ENCODE measurements at regions not wholly inside any gene's neighbourhood (a gene's known extent, or its start where the extent isn't known, plus 50 kb on each side); places are given as distances from the start of the nearest gene placed in this dataset.

DNA sequence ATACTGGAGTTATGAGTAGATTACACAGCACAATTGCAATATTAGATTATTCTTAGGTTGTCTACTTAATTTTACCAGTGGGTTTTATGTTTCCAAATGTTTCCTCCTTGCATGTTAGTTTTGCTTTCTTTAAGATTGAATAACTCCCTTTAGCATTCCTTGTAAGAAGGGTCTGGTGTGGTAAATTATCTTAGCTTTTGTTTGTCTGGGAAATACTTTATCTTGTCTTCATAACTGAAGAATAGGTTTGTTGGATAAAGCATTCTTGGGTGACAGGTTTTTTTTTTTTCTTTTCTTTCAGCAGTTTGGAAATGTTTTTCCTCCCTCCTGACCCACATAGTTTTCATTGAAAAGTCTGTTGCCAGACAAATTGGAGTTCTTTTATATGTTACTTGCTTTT lies 531.1 kb downstream of the ANXA1 start:
- DNase-seq = no peak

DNA sequence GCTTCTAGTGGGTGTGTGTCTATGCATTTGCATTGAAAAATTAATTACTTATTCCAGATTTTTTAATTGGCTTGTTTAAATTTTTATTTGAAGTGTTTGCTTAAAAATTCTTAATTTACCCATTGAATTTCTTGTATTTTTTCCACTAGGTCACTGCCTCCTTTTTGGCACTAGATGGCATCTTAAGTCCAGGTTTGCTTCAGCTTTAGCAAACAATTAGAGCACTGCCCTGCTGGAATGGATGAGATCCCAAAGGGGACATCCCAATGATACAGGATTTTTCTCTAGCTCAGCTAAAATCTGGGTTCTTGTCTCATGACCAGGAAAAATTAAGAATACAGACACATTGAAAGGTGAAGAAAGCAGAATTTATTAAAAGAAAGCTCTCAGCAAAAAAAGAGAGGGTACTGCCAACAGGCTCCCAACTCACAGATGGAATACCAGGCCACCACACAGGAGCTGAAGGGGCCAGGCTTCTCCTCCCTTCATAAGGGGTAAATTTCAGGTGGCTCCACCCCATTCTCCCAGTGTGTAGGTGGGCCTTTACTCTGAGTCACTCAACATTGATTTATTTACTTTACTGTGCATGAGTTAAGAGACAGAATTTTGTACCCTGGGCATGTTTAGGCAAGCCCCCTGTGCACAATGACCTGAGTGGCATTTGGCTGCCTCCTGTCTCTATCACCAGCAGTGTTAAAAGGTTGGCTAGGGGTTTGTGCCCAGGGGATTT lies 532.4 kb downstream of the ANXA1 start:
- no peak for DNase-seq

DNA sequence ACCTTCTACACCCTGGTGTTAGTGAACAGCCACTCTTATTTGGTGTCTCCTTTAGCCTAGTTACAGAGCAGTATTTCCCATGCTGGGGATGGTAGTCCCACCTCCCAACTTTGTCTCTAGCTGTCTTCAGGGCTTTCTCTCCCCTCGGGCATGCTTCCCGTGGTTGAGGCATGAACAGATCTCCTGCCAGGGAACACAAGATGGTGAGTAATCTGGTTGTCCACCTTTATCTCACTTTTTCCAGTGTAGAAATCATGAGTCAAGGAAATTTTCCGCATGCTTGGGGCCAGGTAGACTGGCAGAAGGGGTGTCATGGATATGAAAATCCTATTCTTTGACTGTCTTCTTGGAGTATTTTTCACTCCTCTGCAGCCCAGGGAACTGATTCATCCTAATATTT lies 532.9 kb downstream of the ANXA1 start:
- DNase-seq = no peak

DNA sequence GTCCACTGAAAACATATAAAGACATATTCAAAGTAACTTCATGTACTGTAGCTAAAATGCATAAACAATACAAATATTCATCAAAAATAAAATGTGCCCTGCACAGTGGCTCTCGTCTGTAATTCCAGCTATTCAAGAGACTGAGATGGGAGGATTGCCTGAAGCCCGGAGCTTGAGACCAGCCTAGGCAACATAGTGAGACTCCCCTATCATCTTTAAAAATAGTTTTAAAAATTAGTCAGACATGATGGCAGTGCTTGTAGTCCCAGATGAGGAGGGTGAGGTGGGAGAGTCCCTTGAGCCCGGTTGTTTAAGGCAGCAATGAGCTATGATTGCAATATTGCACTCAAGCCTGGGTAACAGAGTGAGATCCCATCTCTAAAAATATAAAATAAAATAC lies 534.1 kb downstream of the ANXA1 start:
- DNase-seq = no peak

DNA sequence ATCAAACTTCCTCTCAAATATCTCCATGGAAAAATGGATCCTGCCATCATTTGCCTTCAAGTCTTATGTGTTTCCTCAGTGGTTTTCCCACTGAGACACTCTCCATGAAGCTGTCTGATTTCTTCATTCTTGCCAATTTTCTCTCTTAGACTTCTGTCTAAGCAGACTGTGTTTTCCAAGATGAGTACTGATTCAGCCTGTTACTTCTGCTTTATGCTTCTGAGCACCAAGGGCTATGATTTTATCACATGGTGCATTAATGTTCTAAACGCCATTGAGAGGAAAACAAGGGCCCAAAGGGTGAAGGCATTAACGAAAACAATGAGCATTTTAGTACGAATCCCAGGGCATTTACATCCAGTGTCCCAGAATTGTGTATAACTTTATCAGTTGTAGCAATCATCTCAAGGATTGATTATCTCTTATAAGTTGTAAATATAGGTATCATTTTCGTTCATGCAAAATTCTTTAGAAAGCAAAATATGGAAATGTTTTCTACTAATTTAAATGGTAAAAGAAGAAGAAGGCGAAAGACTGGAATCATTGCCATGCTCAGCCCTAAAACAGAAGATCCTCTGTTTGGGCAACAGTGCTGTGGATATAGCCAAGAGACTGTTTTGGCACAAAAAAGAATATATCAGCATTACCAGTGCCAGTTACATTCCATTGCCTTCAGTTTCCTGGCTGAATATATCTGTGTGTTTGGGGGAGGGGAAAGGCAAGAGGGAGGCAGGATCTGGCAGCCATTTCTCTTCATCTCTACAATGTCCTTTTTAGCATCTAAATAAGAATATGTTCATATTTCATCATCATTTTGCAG lies 537.6 kb downstream of the ANXA1 start:
- DNase-seq = no peak

DNA sequence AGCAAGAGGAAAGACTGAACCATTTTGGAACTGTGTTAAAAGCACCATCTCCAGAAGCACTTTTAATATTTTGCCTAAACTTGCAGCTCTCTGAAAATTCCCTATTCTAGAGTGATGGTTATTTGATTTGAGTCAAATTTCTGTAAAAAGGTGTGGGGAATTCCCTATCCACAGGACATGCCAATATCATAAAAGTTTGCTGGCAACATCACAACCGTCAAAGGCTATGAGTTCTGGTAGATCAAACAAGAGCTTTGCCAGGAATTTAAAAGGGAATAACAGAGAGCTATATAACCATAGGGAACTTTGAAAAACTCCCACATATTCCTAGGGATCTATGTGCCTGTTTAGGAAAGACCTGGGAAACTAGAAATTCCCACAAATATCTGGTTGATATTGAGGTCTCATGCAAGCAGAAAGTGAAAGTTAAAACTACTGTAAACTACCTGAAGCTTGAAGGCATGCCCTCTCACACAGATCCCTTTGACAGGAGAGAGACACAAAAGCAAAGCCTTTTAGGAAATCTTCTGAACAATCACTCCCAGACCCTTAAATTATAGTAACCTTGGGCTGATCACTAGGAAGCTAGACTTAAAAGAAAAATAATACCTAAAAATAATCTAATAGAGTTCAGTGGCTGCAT lies 549.9 kb downstream of the ANXA1 start:
- DNase-seq = no peak

DNA sequence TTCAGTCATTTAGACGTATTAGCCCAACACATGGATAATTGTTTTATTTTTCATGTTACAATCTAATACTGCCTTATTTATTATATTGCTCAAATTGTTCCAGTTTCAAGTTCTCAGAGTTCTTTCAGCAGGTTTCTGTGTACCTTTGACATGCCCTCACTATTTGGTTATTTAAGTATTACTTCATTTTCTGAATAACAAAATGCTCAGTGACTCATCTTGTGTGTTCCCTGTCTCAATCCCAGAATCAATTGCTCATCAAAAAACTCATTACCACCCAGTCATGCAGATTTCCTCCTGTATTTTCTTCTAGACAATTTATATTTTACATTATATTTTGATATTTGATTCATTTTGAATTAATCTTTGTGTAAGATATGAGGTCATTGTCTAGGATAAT lies 562.6 kb downstream of the ANXA1 start:
- DNase-seq = no peak

DNA sequence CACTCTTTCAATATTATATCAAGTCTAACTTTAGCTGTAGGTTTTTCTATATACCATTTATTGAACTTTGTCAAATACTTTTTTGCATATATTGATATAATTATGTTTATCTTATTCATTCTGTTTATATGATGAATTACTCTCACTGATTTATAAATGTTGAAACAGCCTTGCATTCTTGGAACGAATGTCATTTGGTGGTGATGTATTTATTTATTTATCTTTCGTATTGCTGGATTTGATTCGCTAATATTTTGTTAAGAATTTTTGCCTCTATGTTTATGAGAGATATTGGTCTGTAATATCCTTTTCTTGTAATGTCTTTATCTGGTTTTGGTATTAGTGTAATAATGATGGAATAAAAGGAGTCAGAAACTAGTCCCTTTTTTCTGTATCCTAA lies 563.9 kb downstream of the ANXA1 start:
- no peak for DNase-seq

DNA sequence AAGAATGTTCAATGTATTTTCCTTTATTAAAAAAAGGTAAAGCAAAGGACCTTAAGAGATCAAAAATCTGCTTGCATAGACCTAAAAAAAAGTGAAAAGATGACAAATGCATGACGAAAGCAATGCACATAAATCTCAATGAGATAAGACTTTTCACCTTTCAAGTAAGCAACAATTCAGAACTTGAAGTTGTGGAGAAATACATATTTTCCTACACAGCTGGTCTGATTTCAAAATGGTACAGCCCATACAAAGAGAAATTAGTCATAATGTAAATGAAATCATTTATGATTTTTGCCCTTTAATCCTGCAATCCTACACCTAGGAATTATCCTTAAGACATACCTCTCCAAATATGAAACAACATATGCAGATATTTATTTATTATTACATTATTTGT lies 568.0 kb downstream of the ANXA1 start:
- DNase-seq = no peak

DNA sequence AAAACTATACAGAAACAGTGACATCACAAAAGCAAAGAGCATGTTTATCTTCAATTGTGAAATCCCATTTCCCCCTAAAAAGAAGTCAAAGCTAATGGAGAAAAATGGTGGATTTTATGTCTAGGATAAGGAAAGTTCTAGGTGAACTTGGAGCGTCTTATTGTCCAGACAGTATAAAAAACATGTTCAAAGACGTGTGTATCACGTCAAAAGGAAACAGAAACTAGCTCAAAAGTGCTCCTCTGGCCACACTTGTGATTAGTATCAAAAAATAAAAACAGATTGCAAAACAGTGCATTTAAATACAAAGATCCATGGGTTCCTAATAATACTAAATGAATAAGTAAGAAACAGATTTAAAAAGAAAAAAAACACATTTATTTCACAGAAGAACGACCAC lies 568.9 kb downstream of the ANXA1 start:
- DNase-seq = no peak

DNA sequence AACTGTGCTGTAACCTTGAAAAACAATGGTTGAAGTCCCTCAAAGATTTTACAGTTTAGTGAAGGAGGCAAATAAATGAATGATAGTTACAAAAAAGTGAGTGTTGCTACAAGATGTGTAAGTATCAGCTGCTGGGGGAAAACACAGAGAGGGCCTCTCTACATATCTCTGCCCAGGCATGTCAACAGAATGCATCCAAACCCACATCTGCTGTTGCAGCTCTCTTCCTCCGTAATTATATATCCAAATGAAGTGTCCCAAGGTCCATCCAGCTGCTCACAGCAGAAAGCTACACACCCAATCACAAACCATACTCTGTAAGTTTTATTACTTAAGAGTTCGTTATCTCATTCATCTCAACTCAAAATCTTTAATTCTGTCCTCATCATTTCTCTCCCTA lies 584.6 kb downstream of the ANXA1 start:
- no peak for DNase-seq

DNA sequence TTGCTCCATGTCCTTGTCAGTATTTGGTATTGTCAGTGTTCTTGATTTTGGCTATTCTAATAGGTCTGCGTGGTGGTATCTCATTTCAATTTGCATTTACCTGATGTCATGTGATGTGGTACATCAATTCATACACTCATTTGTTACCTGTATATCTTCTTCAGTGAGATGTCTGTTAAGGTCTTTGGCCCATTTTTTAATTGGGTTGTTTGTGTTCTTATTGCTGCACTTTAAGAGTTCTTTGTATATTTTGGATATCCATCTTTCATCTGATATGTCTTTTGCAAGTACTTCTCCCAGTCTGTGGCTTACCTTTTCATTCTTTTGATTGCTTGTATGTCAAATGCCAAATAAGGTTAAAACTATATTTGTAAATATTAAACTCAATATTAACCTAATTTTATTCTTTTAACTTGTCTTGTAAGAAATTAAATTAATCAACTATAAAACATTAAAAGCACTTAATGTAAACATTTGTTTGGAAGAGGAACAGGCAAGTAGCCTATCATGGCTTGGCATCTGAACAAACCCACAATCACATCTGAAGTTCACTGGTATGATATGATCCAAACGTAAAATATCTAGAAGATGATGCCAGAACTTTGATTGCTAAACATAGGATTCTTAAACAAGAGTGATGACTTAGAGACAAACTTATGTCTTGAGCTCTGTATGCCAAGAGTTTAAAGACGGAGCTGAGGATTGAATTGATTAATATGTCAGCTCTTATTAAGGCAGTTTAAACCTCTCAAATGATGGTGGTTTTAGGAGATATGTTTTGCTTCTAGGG lies 587.3 kb downstream of the ANXA1 start:
- DNase-seq = no peak

DNA sequence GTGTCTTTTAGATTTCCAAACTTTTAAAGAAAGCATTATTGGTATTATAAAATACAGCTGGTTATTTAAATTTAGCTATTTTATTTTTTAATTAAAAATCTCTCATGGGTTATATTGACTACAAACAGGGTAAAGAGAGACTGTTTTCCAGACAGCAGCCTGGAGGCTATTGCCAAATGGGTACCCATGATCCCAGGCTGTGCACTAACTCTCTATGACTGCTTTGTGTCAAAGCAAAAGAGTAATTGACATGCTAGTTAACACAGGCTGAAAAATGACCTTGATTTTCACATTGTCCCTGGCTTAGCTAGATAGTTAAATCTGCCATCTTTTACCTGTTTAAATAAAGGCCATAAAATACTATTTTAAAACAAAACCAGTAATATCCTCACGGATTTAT lies 589.7 kb downstream of the ANXA1 start:
- DNase-seq = peak; percentile 14

DNA sequence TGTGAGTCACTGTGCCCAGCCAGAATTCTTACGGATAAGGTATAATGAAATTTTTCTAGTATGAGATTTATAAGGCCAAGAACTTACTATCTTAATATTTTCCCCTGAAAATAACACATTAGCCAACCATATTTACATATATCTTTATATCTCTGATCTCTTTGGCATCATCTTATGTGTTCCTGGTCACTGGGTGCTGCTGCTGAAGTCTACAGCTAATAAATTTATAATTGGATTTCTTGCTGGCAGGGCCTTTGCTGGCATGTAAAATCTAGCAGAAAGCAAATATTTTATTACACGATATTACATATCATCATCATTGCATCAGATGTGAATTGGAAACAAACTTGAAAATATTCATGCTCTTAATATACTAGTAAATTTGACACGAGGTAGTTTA lies 590.7 kb downstream of the ANXA1 start:
- no peak for DNase-seq

DNA sequence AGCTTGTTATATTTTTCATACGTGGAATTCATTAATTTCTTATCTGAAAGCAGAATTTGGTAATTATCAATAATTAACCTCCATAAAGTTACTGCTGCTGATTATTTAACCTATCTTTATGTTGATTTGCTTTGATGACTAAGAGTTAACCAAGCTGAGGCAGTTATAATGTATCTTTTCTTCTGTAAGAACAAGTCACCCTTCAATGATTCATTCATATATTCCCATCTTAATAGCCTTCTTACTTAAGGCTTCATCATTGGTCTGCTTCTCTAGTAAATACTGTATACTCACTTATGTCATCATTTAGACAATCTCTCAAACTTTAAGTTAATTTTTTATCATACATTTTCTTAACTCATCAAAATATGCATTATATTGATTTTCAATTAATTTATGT lies 592.2 kb downstream of the ANXA1 start:
- no peak for DNase-seq

DNA sequence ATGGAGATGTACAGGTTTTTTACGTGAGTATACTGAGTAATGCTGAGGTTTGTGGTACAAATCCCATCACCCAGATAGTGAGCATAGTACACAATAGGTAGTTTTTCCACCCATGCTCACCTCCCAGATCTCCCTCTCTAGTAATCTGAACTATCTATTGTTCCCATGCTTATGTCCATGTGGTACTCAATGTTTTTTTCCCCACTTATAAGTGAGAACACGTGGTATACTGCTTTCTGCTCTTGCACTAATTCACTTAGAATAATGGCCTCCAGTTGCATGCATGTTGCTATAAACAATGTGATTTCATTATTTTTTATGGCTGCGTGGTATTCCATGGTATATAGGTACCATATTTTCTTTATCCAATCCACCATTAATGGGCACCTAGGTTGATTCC lies 593.9 kb downstream of the ANXA1 start:
- DNase-seq = no peak

DNA sequence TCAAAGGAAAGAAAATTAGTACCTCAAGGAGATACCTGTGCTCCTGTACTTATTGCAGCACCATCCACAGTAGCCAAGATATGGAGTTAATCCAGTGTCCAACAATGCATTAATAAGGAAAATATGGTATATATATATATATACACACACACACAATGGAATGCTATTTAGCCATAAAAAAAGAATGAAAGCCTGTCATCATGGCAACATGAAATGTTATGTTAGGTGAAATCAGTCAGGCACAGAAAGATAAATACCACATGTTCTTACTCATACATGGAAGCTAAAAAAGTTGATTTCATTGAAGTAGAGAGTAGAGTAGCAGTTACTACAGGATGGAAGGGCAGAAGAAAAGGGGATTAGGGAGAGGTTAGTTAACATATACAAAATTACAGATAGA lies 601.5 kb downstream of the ANXA1 start:
- DNase-seq = no peak

DNA sequence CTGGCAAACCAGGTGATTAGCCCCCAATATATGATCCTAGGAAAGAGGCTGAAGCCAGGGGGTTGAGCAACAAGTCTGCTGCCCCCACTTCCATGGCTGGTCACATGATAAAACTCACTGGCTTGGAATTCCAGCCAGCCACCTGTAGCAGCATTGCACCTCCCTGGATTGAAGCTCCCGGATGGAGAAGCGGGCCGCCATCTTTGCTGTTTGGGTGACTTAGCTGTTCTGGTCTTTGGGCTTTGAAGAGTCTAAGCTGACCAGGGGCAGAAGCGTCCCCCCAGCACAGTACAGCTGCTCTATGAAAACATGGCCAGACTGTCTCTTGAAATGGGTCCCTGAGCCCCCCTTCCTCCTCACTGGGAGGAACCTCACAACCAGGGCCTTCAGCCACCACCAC lies 610.2 kb downstream of the ANXA1 start:
- no peak for DNase-seq

DNA sequence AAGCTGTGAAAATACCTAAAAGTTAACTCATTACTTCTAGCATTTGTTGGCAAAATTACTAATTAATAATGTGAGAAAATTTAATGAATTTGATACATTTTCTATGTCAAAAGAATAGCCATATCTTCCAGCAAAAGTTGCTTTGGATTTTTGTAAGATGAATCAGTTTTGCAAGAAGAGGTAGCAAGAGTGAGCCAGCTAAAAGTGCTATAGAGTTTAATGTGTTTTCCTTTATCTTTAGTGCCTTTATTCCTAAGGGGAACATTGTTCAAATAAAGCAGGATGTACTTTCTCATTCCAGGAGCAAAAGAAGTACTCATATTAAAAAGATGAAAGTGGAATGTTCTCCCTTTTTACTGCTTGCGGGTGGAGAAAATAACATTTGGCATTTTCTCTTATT lies 622.2 kb downstream of the ANXA1 start:
- no peak for DNase-seq

DNA sequence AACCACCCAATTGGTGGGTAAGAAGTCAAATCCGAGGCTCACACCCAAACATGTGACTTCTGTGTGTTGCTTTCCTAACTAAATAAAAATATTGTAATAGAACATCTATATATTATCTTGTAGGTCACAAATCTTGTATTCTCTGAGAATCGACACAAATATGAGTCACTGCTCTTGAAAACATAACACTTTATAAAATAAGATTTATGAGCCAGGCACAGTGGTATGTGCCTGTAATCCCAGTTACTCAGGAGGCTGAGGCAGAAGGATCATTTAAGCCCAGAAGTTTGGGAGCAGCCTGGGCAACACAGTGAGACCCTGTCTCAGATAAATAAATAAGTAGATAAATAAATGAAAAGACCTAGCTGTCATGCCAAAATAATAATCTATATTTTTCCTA lies 624.1 kb downstream of the ANXA1 start:
- DNase-seq = no peak

DNA sequence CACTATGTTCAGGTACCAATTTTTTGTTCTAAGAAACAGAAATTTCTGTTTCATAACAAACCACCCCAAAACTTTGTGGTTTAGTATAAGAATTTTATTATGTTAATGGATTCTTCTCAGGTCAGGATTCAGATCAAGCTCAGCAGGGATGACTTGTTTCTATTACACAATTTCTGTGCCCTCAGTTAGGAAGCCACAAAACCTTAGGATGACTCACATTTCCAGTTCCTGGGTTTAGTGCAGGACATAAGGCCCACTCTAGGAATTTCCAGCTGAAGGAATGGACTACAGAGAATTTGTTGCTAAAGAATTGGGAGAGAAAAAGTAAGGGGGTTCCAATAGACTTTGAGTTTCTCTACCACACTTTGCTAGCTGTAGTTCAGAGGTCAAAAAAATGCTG lies 629.3 kb downstream of the ANXA1 start:
- DNase-seq = no peak

DNA sequence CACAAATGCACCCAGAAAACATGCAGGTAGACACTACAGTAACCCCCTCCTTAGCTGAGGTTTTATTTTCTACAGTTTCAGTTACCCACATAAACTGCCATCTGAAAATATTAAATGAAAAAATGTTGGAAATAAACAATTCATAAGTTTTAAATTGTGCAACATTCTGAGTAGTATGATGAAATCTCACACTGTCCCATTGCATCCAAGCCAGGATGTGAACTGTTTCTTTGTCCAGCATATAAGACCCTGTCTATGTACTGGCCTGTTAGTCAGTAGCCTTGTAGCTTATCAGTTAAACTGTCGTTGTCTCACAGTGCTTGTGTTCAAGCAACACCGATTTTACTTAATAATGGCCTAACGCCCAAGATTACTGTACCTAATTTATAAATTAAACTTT lies 630.5 kb downstream of the ANXA1 start:
- no peak for DNase-seq

DNA sequence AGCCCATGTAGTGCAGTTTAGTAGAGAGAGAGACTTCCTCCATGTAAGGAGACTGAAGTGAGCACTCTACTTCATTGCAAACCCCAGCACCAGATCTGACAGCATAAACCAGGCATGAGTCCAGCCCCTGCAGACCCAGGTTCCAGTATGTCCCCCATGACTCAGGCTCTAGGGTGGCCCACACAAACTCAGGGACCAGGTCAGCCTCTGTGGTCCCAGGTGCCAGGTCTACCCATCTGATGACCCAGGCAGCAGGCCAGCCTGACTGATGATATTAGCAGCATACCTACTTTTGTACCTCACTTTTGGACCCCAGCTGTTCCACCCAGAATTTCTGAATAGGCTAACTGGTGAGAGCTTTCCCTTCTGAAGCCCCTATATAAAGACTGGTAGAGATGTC lies 647.8 kb downstream of the ANXA1 start:
- DNase-seq = no peak
